SU-DHL-6 (cell line): ENCODE measurements at regions not wholly inside any gene's neighbourhood (a gene's known extent, or its start where the extent isn't known, plus 50 kb on each side); places are given as distances from the start of the nearest gene placed in this dataset.

Source experiments
- H2AFZ ChIP-seq: fragments of 200-600 bp; sonication (generic); 2 replicates; pipeline ENCODE4 v1.6.1; 2014; ENCODE audit warnings: low read depth, mild to moderate bottlenecking, moderate library complexity, mixed read lengths, antibody characterized with exemption, low read length; ENCODE audit not compliant: severe bottlenecking
- H3F3A ChIP-seq: fragments of 200-600 bp; shearing (Covaris generic); 2 replicates; pipeline ENCODE4 v1.6.0; 2016; ENCODE audit warnings: antibody characterized with exemption, mild to moderate bottlenecking; ENCODE audit not compliant: insufficient read depth
- H3K27ac ChIP-seq: fragments of 200-600 bp; sonication (generic); 2 replicates; pipeline ENCODE4 v1.5.1; 2016; ENCODE audit warnings: low read depth, mild to moderate bottlenecking, low read length, moderate library complexity, mixed read lengths
- H3K27me3 ChIP-seq: fragments of 200-600 bp; sonication (generic), shearing (Covaris generic); 2 replicates; pipeline ENCODE4 v1.6.0; 2014; ENCODE audit warnings: mild to moderate bottlenecking, low read length
- H3K36me3 ChIP-seq: fragments of 200-600 bp; sonication (generic); 2 replicates; pipeline ENCODE4 v1.6.1; 2014; ENCODE audit warnings: mild to moderate bottlenecking, low read length, mixed read lengths
- H3K4me2 ChIP-seq: fragments of 300-600, 200-600 bp; shearing (Covaris generic), sonication (generic); 2 replicates; pipeline ENCODE4 v1.6.0; 2014; ENCODE audit warnings: low read length, low read depth, mild to moderate bottlenecking; ENCODE audit not compliant: poor library complexity, severe bottlenecking
- H3K4me3 ChIP-seq: fragments of 200-600 bp; sonication (generic); 2 replicates; pipeline ENCODE4 v1.5.1; 2014; ENCODE audit warnings: antibody characterized with exemption, low read length, mild to moderate bottlenecking, mixed read lengths; ENCODE audit not compliant: insufficient read depth, poor library complexity, severe bottlenecking
- H3K79me2 ChIP-seq: fragments of 200-600 bp; sonication (generic); 2 replicates; pipeline ENCODE4 v1.6.1; 2014; ENCODE audit warnings: mild to moderate bottlenecking, low read length, moderate library complexity; ENCODE audit not compliant: insufficient read depth
- H3K9ac ChIP-seq: fragments of 200-600 bp; sonication (generic); 2 replicates; pipeline ENCODE4 v1.7.0; 2014; ENCODE audit warnings: mild to moderate bottlenecking, low read length
- H3K9me2 ChIP-seq: fragments of 200-600 bp; sonication (generic); replicated peaks from 2 replicates; pipeline ENCODE4 v1.6.1; 2014; ENCODE audit warnings: low read length; ENCODE audit not compliant: insufficient read depth
- H3K9me3 ChIP-seq: fragments of 200-600 bp; sonication (generic); 2 replicates; pipeline ENCODE4 v1.6.1; 2014; ENCODE audit warnings: low read length, mixed read lengths; ENCODE audit not compliant: insufficient read depth
- H4K20me1 ChIP-seq: fragments of 200-600 bp; sonication (generic); 2 replicates; pipeline ENCODE4 v1.6.1; 2014; ENCODE audit warnings: low read depth, mild to moderate bottlenecking, antibody characterized with exemption, low read length, moderate library complexity, mixed read lengths
- CTCF ChIP-seq: fragments of 200-600 bp; sonication (generic); IDR thresholded peaks from one replicate; pipeline ENCODE4 v1.5.1; 2017; ENCODE audit warnings: antibody characterized with exemption, mild to moderate bottlenecking, low read length, moderate library complexity; ENCODE audit not compliant: insufficient read depth, poor library complexity, severe bottlenecking
- EZH2phosphoT487 ChIP-seq: fragments of 200-600 bp; sonication (generic), shearing (Covaris generic); conservative IDR thresholded peaks from 2 replicates; pipeline ENCODE4 v1.6.1; 2018; ENCODE audit warnings: mild to moderate bottlenecking, antibody characterized with exemption, low read length, moderate library complexity, mixed read lengths

DNA sequence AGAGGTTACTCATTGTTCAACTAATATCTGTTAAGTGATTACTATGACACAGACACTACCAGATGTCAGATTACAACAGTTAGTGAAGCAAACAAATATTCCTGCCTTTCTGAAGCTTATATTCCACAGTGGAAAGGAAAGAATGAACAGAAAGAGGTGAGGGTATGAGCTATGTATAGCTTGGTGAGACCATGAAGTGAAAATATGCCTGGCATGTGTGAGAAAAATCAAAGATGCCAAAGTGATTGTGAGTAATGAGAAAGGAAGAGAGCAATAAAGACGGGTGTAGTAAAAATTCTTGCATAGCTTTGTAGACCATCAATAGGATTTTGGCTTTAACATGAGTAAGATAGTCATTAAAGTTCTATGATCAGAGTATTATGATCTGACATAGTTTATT, 734.5 kb upstream of the NUDT12 start:
- no peaks in the 10 kb centered on the region for H3F3A ChIP-seq
- H3K27me3 ChIP-seq: no peaks in the 10 kb centered on the region
- H3K9ac ChIP-seq: no peak overlapping the region
- no peaks in the 10 kb centered on the region for H3K9me3 ChIP-seq
- H3K4me2 ChIP-seq: no peak overlapping the region
- H3K36me3 ChIP-seq: no peaks in the 10 kb centered on the region
- no peaks in the 10 kb centered on the region for H3K79me2 ChIP-seq
- H3K9me2 ChIP-seq: no peaks in the 10 kb centered on the region
- no peak overlapping the region for H3K4me3 ChIP-seq
- H3K27ac ChIP-seq: no peak overlapping the region
- TF ChIP-seq CTCF (no peak), EZH2phosphoT487 (no peak)
- H2AFZ ChIP-seq: no peak overlapping the region
- H4K20me1 ChIP-seq: no peaks in the 10 kb centered on the region

DNA sequence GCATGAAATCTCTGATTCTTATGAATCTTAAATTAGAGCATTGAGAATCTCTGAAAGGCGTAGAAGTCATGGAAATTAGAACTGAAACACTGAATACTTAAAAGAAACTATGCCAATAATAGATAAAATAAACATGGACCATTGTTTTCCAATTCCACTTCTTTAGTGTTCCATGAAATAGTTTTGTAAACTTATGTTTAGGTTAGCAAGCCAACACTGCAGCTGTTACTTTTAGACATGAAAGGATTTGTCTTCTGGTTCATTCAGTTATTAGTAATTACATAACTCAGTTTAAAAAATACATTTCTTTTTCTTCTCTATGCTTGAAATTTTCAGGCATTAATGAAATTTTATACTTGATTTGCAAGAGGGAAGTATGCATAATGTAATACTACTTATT, 733.4 kb upstream of the NUDT12 start:
- Histone ChIP-seq H3K36me3 (no peaks in the 10 kb centered on the region), H3K4me2 (no peak overlapping the region), H3K9ac (no peak overlapping the region), H4K20me1 (no peaks in the 10 kb centered on the region), H3K9me2 (no peaks in the 10 kb centered on the region), H3K4me3 (no peak overlapping the region), H3K27ac (no peak overlapping the region), H3K27me3 (no peaks in the 10 kb centered on the region), H2AFZ (no peak overlapping the region), H3K79me2 (no peaks in the 10 kb centered on the region), H3F3A (no peaks in the 10 kb centered on the region), H3K9me3 (no peaks in the 10 kb centered on the region)
- TF ChIP-seq EZH2phosphoT487 (no peak), CTCF (no peak)

- no peak overlapping the region for H3K27ac ChIP-seq
- no peaks in the 10 kb centered on the region for H3F3A ChIP-seq
- TF ChIP-seq CTCF: no peak
- H3K79me2 ChIP-seq: no peaks in the 10 kb centered on the region
- no peak overlapping the region for H3K4me2 ChIP-seq
- H4K20me1 ChIP-seq: no peaks in the 10 kb centered on the region
- no peak overlapping the region for H3K9ac ChIP-seq
- no peaks in the 10 kb centered on the region for H3K9me3 ChIP-seq
- no peak overlapping the region for H2AFZ ChIP-seq
- H3K27me3 ChIP-seq: no peaks in the 10 kb centered on the region
- H3K36me3 ChIP-seq: no peaks in the 10 kb centered on the region
- no peak overlapping the region for H3K4me3 ChIP-seq
- no peaks in the 10 kb centered on the region for H3K9me2 ChIP-seq
Observed at GRCh38 chr5:104283136-104283535, 720.5 kb upstream of the NUDT12 start.

GRCh38 chr5:104273725-104274124, 711.1 kb upstream of the NUDT12 start:
- Histone ChIP-seq H3K36me3 (no peaks in the 10 kb centered on the region), H3K27ac (no peak overlapping the region), H3K4me3 (no peak overlapping the region), H4K20me1 (no peaks in the 10 kb centered on the region), H3K4me2 (no peak overlapping the region), H3K9ac (no peak overlapping the region), H2AFZ (no peak overlapping the region), H3K27me3 (no peaks in the 10 kb centered on the region), H3K9me2 (no peaks in the 10 kb centered on the region; the same call in 1 of the 2 replicates), H3K9me3 (no peaks in the 10 kb centered on the region), H3K79me2 (no peaks in the 10 kb centered on the region), H3F3A (no peaks in the 10 kb centered on the region)
- TF ChIP-seq CTCF (no peak), EZH2phosphoT487 (no peak)
